ENCODE measurements at regions not wholly inside any gene's neighbourhood (a gene's known extent, or its start where the extent isn't known, plus 50 kb on each side); places are given as distances from the start of the nearest gene placed in this dataset.
"Not testable (repeated sequence)": the region's sequence is repeated elsewhere in the genome, so short reads cannot be mapped to it uniquely, and the experiment has no call there.

- POLR2A ChIA-PET (ENCODE audit: unreplicated experiment), result interaction anchor here (0.6 kb wide), 1 partner anchor 31 kb away, joined by 43 read pairs; no protein-coding TSS in a partner anchor
- no TSS peak for BruUV-seq (replicated peaks)
- H2AFZ ChIP-seq (ENCODE audit: low read length), result no peak overlapping the region
- H3K79me2 ChIP-seq (ENCODE audit: low read length), result no peaks in the 10 kb centered on the region
- no peaks in the 10 kb centered on the region for H4K20me1 ChIP-seq (ENCODE audit: low read length)
- intact Hi-C loops (cut with micrococcal nuclease), result no loop called here
- H3K9me2 ChIP-seq (replicated peaks; ENCODE audit: low read length), result no peaks in the 10 kb centered on the region
- H3K36me3 ChIP-seq (ENCODE audit: low read depth, low read length), result no peaks in the 10 kb centered on the region
- H3K9me3 ChIP-seq (ENCODE audit: low read length), result no peaks in the 10 kb centered on the region
- DNase-seq, result no peak
- H3K27ac ChIP-seq (ENCODE audit: low read length), result no peak overlapping the region
- peaks cover 5% of the 10 kb centered on the region; the same call in 1 of the 2 replicates for H3K4me1 ChIP-seq (ENCODE audit: insufficient read depth, low read length)
- no peak overlapping the region for H3K4me2 ChIP-seq (ENCODE audit: low read length)
- TF ChIP-seq CTCF (conservative IDR thresholded peaks at IDR 0.05; ENCODE audit: low read depth, low read length) (no peak), EZH2 (IDR thresholded peaks at IDR 0.05; ENCODE audit: low read length, unreplicated experiment) (no peak), EZH2phosphoT487 (IDR thresholded peaks at IDR 0.05; ENCODE audit: borderline replicate concordance, low read length) (no peak)
- H3K9ac ChIP-seq (ENCODE audit: low read length), result no peak overlapping the region
- ATAC-seq, result 0 out of 2 replicates have a peak, but pooled peaks have one; percentile 15
- no peaks in the 10 kb centered on the region for H3K27me3 ChIP-seq (ENCODE audit: low read length)
- CTCF ChIA-PET, result no interaction called here
- H3K4me3 ChIP-seq (ENCODE audit: low read length), result no peak overlapping the region
- H3F3A ChIP-seq (ENCODE audit: low read length, unreplicated experiment), result no peaks in the 10 kb centered on the region
Measured at GRCh38 chr3:177405191-177405672, 207.9 kb upstream of the TBL1XR1 start.

- no TSS peak for BruUV-seq (replicated peaks)
- ATAC-seq (peak; percentile 90), DNase-seq (peak; percentile 66)
- TF ChIP-seq CTCF (conservative IDR thresholded peaks at IDR 0.05; ENCODE audit: low read depth, low read length) (no peak), EZH2phosphoT487 (IDR thresholded peaks at IDR 0.05; ENCODE audit: borderline replicate concordance, low read length) (no peak)
- intact Hi-C loops (cut with micrococcal nuclease), result no loop called here
- no peak overlapping the region for H3K9ac ChIP-seq (ENCODE audit: low read length)
- H3K36me3 ChIP-seq (ENCODE audit: low read depth, low read length), result no peaks in the 10 kb centered on the region
- peak overlapping the region; percentile 19 for H3K4me2 ChIP-seq (ENCODE audit: low read length)
- peak overlapping the region; percentile 20; the same call in 1 of the 2 replicates for H2AFZ ChIP-seq (ENCODE audit: low read length)
- ChIA-PET CTCF (no interaction called here), POLR2A (ENCODE audit: unreplicated experiment) (no interaction called here)
- no peak overlapping the region for H3K4me3 ChIP-seq (ENCODE audit: low read length)
- H3K27ac ChIP-seq (ENCODE audit: low read length), result no peak overlapping the region
- H3K9me3 ChIP-seq (ENCODE audit: low read length), result no peaks in the 10 kb centered on the region
- H3K27me3 ChIP-seq (ENCODE audit: low read length), result no peaks in the 10 kb centered on the region
- H3K79me2 ChIP-seq (ENCODE audit: low read length), result no peaks in the 10 kb centered on the region
- H4K20me1 ChIP-seq (ENCODE audit: low read length), result no peaks in the 10 kb centered on the region
- H3K4me1 ChIP-seq (ENCODE audit: insufficient read depth, low read length), result peaks cover 8% of the 10 kb centered on the region
- H3F3A ChIP-seq (ENCODE audit: low read length, unreplicated experiment), result no peaks in the 10 kb centered on the region
- no peaks in the 10 kb centered on the region for H3K9me2 ChIP-seq (replicated peaks; ENCODE audit: low read length)
Measured at GRCh38 chr3:177410730-177411129, 213.4 kb upstream of the TBL1XR1 start.

GRCh38 chr3:177411201-177411600, 213.9 kb upstream of the TBL1XR1 start:
- TF ChIP-seq CTCF (conservative IDR thresholded peaks at IDR 0.05; ENCODE audit: low read depth, low read length) (no peak), EZH2 (IDR thresholded peaks at IDR 0.05; ENCODE audit: low read length, unreplicated experiment) (no peak), EZH2phosphoT487 (IDR thresholded peaks at IDR 0.05; ENCODE audit: borderline replicate concordance, low read length) (no peak)

GRCh38 chr3:177412677-177413170, 215.4 kb upstream of the TBL1XR1 start:
- H3K9me2 ChIP-seq (replicated peaks; ENCODE audit: low read length); H3K27me3 ChIP-seq (ENCODE audit: low read length); H3K36me3 ChIP-seq (ENCODE audit: low read depth, low read length); H3K4me1 ChIP-seq (ENCODE audit: insufficient read depth, low read length); H3K9me3 ChIP-seq (ENCODE audit: low read length); H3K4me3 ChIP-seq (ENCODE audit: low read length); CTCF ChIA-PET; DNase-seq; ATAC-seq; intact Hi-C loops (cut with micrococcal nuclease); H2AFZ ChIP-seq (ENCODE audit: low read length); H3K9ac ChIP-seq (ENCODE audit: low read length); H3K27ac ChIP-seq (ENCODE audit: low read length); H3F3A ChIP-seq (ENCODE audit: low read length, unreplicated experiment); BruUV-seq (replicated peaks); POLR2A ChIA-PET (ENCODE audit: unreplicated experiment); H3K79me2 ChIP-seq (ENCODE audit: low read length); H3K4me2 ChIP-seq (ENCODE audit: low read length); H4K20me1 ChIP-seq (ENCODE audit: low read length): not testable (repeated sequence)

More at GRCh38 chr3:177411201-177411600, 213.9 kb upstream of the TBL1XR1 start:
- H3K27me3 ChIP-seq (ENCODE audit: low read length), result no peaks in the 10 kb centered on the region
- no peak overlapping the region for H3K27ac ChIP-seq (ENCODE audit: low read length)
- no peak overlapping the region for H3K4me3 ChIP-seq (ENCODE audit: low read length)
- ChIA-PET POLR2A (ENCODE audit: unreplicated experiment) (no interaction called here), CTCF (no interaction called here)
- H3K4me1 ChIP-seq (ENCODE audit: insufficient read depth, low read length), result peaks cover 8% of the 10 kb centered on the region
- no peaks in the 10 kb centered on the region for H3K9me3 ChIP-seq (ENCODE audit: low read length)
- H4K20me1 ChIP-seq (ENCODE audit: low read length), result no peaks in the 10 kb centered on the region
- intact Hi-C loops (cut with micrococcal nuclease), result no loop called here
- BruUV-seq (replicated peaks), result no TSS peak
- no peaks in the 10 kb centered on the region for H3F3A ChIP-seq (ENCODE audit: low read length, unreplicated experiment)
- no peaks in the 10 kb centered on the region for H3K79me2 ChIP-seq (ENCODE audit: low read length)
- no peaks in the 10 kb centered on the region for H3K9me2 ChIP-seq (replicated peaks; ENCODE audit: low read length)
- DNase-seq (no peak), ATAC-seq (peak; percentile 46)
- peak overlapping the region; percentile 19 for H3K4me2 ChIP-seq (ENCODE audit: low read length)
- H3K9ac ChIP-seq (ENCODE audit: low read length), result no peak overlapping the region
- H3K36me3 ChIP-seq (ENCODE audit: low read depth, low read length), result no peaks in the 10 kb centered on the region
- peak overlapping the region; percentile 20; the same call in 1 of the 2 replicates for H2AFZ ChIP-seq (ENCODE audit: low read length)

Measured in PC-3 (cell line).